Stimulated activated CD8-positive, alpha-beta memory T cell treated with anti-CD3 and anti-CD28 coated beads, Interleukin-12 subunit alpha, Interleukin-12 subunit beta, amount 100 ng/mL, for 1 hour (primary cell): ENCODE measurements at regions not wholly inside any gene's neighbourhood (a gene's known extent, or its start where the extent isn't known, plus 50 kb on each side); places are given as distances from the start of the nearest gene placed in this dataset.

Experiments used
- DNase-seq: peaks from one replicate; pipeline ENCODE4 v3.0.0-alpha.2; 2020; ENCODE audit warnings: low read depth

- DNase-seq: no peak
These were observed 885.6 kb upstream of the NR2F2 start for GRCh38 chr15:95444860-95445259.

- peak; percentile 8 for DNase-seq
These were observed 883.6 kb upstream of the NR2F2 start for GRCh38 chr15:95446854-95447253.

- no peak for DNase-seq
These were observed 883.0 kb upstream of the NR2F2 start for GRCh38 chr15:95447486-95447885.

- DNase-seq: no peak
These were observed 881.8 kb upstream of the NR2F2 start for GRCh38 chr15:95448531-95449229.

GRCh38 chr15:95449230-95449628, 881.3 kb upstream of the NR2F2 start:
- DNase-seq: no peak

GRCh38 chr15:95450413-95450812, 880.1 kb upstream of the NR2F2 start:
- no peak for DNase-seq

- no peak for DNase-seq
These were observed 878.6 kb upstream of the NR2F2 start for GRCh38 chr15:95451938-95452337.

GRCh38 chr15:95454403-95455262, 875.9 kb upstream of the NR2F2 start:
- no peak for DNase-seq

- no peak for DNase-seq
These were observed 873.0 kb upstream of the NR2F2 start for GRCh38 chr15:95457520-95457919.

GRCh38 chr15:95458721-95459120, 871.8 kb upstream of the NR2F2 start:
- no peak for DNase-seq

GRCh38 chr15:95459273-95459672, 871.2 kb upstream of the NR2F2 start:
- no peak for DNase-seq

GRCh38 chr15:95464509-95464908, 866.0 kb upstream of the NR2F2 start:
- DNase-seq: no peak

- no peak for DNase-seq
These were observed 861.7 kb upstream of the NR2F2 start for GRCh38 chr15:95468820-95469219.

GRCh38 chr15:95469496-95470000, 861.0 kb upstream of the NR2F2 start:
- DNase-seq: no peak

GRCh38 chr15:95470529-95470928, 860.0 kb upstream of the NR2F2 start:
- DNase-seq: no peak

- no peak for DNase-seq
These were observed 859.4 kb upstream of the NR2F2 start for GRCh38 chr15:95470997-95471689.

GRCh38 chr15:95471690-95472086, 858.8 kb upstream of the NR2F2 start:
- DNase-seq: no peak

GRCh38 chr15:95475067-95475466, 855.4 kb upstream of the NR2F2 start:
- DNase-seq: no peak

- no peak for DNase-seq
These were observed 851.2 kb upstream of the NR2F2 start for GRCh38 chr15:95479308-95479707.

- no peak for DNase-seq
These were observed 845.1 kb upstream of the NR2F2 start for GRCh38 chr15:95485367-95485766.

GRCh38 chr15:95486224-95486623, 844.3 kb upstream of the NR2F2 start:
- DNase-seq: no peak

GRCh38 chr15:95489103-95489502, 841.4 kb upstream of the NR2F2 start:
- DNase-seq: no peak
